GM23248 (cell line): ENCODE measurements at regions not wholly inside any gene's neighbourhood (a gene's known extent, or its start where the extent isn't known, plus 50 kb on each side); places are given as distances from the start of the nearest gene placed in this dataset.

Experiments used
- EZH2 ChIP-seq: fragments of 200-600 bp; sonication (generic); IDR thresholded peaks from 2 replicates; pipeline ENCODE4 v1.6.1; 2018; ENCODE audit warnings: antibody characterized with exemption, mild to moderate bottlenecking; ENCODE audit not compliant: insufficient read depth, poor library complexity, severe bottlenecking
- EZH2phosphoT487 ChIP-seq: fragments of 200-600 bp; sonication (generic); IDR thresholded peaks from 2 replicates; pipeline ENCODE4 v1.6.1; 2018; ENCODE audit warnings: antibody characterized with exemption, moderate library complexity, mild to moderate bottlenecking, low read depth; ENCODE audit not compliant: insufficient read depth

GRCh38 chr5:58359981-58360380, 99.9 kb downstream of the PLK2 start:
- no peak for TF ChIP-seq EZH2phosphoT487
- no peak for TF ChIP-seq EZH2
